ENCODE measurements at regions not wholly inside any gene's neighbourhood (a gene's known extent, or its start where the extent isn't known, plus 50 kb on each side); places are given as distances from the start of the nearest gene placed in this dataset.

DNA sequence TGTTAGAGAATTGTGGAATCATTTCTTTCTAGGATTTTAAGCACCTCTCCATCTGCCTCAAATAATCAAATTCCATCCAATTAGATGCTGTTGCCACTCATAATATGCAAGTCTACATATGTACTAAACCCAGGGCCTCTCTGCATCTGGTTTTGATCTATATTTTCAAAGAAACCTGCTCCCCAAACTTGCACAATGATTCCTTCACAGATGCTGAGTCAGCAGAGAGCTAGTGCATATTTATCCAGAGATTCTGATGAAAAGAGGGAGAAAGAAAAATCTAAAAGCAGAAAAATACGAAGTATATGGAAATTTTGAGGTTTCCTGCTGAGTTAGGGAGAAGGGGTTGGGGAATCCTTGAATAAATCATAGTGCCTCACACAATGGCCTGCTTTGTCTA, 235.1 kb upstream of the RBFOX1 start:
- DNase-seq (ENCODE audit: low spot score) = peak; percentile 62

DNA sequence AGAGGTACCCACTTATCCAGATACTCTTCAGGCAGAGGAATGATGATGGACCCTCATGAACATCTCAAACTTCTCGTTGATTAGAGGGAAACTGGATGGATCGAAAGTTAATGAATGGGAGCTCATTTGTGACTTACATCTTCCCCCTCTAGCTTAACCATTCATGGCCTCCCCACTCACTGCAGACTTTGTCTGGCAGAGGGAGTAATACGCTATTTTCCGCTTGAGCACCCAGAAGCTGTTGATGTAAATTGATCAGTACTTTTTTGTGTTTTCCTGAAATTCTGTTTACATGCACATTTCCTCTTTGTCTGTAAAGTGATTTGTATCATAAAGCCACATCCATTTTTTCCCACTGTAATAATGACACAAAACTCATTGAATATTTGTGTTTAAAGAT, 239.1 kb upstream of the RBFOX1 start:
- no peak for DNase-seq (ENCODE audit: low spot score)

DNA sequence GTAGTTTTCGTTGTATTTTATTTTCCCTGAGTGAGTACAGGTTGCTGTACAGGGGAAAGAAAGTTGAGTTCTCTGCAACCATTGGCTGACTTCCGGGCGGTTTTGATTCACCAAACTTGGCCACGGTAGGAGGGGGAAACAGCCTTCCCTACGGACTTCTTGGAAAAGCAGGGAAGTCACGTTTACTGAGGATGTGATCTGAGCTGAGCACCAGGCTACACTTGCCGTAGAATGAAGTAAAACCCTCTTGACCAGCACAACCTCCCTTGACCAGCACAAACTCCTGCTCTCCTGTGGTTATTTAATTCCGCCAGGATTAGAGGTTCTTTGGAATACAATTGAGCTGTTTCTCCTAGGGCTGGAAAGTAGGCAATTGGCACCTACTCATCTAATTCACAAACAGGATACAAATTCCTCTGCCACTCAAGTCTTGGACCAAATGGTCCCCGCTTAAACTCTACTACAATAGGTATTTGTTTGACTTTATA, 242.0 kb upstream of the RBFOX1 start:
- no peak for DNase-seq (ENCODE audit: low spot score)

DNA sequence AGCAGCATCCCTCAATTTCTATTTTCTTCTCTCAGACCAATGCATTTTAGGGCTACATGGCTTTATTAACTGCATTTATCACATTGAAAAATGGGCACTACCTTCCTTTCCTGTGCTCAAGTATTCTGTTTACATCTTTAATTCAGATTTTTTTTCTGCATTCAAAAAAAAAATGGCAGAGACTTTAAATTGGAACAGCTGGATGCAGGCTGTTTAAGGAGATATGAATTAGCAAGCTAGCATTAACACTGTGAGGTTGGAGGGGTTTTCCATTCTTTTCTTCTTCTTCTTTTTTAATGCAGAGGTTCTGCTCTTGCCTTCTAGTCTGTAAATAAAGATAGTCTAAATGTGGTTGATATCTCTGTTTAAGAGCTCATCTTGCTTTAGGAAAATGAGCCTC, 242.9 kb upstream of the RBFOX1 start:
- DNase-seq (ENCODE audit: low spot score) = no peak

DNA sequence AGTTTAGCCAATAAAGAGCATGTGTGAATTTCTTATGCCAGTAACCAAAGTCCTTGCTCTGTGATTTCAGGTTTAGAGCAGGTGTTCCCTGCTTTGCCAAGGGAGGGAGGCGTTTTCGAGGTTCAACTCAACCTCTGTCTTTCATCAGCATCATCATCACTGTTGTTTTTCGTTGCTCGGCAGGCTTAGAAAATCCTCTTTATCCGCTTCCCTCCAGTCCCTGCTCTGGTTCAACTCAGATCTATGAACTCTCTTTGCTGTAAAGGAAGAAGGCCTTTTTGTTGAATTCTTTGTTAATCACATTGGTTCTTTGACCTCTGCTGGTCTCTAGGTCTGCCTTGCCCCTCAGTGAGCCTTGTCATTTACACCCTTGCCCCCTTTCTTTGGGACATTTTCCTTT, 243.9 kb upstream of the RBFOX1 start:
- DNase-seq (ENCODE audit: low spot score) = no peak

DNA sequence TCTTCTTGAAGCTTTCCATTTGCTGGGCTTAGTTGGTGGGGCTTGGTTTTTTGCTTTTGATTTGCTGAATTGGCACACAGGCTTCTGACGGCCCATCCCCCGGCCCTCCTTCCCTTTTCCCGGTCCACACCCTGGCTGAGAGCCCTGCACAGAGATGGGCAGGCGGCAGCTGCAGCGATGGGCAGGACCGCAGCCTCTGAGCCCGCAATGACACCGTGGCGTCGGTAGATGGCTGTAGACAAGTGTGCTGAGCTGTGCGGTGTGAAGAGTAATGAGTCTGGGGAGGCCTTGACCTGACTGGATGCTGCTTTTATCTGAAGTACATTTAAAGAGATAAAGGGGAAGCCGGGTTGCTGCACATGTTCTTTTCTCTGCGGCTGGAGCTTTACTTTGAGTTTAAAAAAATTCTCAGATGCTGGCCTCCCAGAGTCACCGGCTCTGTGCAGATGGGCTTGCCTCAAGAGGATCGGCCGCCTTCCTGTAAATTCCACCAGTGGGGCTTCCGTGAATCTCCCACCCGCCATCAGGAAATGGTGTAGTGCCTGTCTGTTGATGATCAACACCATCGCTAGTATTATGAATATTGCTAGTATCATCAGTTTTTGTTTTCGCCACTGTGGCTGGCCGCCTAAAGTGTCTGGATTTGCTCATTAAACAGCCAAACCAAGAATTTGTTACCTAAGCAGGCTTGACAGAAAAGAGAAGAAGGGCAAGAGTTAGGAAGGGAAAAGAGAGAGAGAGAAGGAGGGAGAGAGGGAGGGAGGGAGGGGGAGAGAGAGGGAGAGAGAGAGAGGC, 245.6 kb upstream of the RBFOX1 start:
- DNase-seq (ENCODE audit: low spot score) = peak; percentile 85

DNA sequence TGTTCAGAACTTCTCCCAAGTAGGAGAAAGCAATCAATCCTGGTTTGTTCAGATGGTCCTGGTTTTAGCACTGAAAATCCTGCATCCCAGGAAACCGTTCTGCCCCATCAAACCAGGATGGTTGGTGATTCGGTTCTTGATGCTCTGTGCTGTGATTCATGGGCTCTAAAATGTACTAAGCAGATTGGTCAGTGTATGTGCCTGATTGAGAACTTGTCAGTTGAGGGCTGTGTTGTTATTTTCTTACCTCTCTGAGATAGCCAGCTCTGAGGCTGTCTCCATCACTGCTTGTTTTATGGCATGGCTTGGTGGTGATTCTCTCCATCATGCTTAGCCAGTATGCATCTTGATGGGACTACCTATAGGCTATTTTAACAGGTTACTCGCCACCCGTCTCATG, 246.9 kb upstream of the RBFOX1 start:
- no peak for DNase-seq (ENCODE audit: low spot score)

DNA sequence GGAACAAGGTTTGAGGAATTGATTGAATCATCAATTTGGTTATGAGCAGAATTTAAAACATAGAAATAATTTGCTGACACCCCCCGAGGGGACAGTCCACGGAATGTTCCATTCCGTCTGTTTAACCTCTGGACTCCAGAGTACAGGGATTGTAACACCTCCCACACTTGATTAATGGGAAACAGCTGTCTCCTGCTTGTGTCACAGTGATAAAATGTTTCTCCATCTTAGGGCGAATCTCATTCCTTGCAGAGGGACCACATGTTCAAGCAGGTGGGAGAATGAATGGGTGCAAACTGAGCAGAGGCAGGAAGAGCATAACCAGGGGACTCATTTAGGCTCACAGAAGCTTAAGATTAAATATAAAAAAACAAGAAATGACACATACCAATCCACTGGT, 249.5 kb upstream of the RBFOX1 start:
- DNase-seq (ENCODE audit: low spot score) = peak; percentile 24

DNA sequence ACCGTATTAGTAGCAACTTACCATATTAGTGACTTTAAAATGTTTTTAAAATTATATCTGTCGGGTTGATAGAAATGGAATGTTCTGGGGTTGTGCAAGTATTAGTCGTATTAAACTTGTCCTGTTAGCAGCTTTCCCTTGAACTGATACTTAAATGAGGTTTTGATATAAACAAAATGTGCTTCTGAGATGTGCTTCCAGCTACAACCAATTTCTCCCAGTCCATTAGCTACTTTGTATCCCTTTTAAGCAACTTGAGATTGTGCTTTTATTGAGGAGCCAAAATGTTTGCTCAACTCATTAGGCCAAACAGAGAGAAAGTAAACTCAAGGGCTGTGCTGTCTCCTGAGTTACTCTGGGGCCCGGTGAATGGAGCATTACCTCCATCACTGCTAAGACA, 255.0 kb upstream of the RBFOX1 start:
- DNase-seq (ENCODE audit: low spot score) = no peak

DNA sequence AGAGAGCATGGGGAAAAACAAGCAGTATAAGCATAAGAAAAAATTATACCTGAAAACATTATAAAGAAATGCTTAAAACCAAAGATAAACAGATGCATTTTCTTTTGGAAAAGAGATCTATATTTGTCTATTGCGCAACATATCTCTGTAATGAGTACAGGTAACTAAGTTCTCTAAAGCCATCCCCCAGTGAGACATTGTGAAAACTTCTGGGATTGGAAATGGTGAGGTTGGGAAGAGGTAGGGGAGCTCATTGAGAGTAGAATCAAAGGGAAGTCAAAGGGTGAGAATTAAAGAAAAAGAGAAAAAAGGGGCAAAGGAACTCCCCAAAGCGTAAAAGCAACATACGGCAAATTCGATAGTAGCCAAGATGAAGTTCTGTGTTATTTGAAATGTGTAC, 257.9 kb upstream of the RBFOX1 start:
- no peak for DNase-seq (ENCODE audit: low spot score)

DNA sequence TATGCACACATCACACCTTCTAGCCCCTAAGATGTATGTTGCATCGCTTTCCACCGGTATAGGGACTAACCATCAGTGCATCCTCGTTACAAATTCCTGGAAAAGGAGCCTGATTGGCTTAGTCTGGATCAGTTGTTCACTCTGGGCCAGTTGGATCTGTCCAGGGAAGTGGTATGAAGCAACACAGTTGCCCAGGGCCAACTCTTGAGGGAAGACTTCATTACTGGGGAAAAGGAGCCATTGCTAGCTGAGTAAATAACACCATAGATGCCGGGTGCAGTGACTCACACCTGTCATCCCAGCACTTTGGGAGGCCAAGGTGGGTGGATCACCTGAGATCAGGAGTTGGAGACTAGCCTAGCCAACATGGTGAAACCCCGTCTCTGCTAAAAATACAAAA, 275.2 kb upstream of the RBFOX1 start:
- DNase-seq (ENCODE audit: low spot score) = no peak

DNA sequence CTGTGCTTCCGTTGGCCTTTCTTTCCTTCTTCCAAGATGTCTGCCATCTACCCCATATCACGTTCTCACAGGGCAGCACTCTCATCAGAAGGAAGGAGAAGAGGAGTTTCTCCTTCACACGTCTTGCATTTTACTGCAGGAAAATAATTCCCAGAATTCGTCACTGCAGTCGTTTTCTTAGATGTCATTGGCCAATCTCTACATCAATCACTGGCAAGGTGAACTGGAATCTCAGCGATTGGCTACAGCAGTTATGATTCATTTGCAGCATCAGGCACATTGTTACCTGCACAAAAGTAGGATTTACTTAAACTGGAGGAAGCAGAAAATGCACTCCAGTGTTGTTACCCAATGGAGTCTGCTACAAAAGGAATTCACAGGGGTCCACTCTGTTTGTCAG, 277.2 kb upstream of the RBFOX1 start:
- DNase-seq (ENCODE audit: low spot score) = peak; percentile 19

DNA sequence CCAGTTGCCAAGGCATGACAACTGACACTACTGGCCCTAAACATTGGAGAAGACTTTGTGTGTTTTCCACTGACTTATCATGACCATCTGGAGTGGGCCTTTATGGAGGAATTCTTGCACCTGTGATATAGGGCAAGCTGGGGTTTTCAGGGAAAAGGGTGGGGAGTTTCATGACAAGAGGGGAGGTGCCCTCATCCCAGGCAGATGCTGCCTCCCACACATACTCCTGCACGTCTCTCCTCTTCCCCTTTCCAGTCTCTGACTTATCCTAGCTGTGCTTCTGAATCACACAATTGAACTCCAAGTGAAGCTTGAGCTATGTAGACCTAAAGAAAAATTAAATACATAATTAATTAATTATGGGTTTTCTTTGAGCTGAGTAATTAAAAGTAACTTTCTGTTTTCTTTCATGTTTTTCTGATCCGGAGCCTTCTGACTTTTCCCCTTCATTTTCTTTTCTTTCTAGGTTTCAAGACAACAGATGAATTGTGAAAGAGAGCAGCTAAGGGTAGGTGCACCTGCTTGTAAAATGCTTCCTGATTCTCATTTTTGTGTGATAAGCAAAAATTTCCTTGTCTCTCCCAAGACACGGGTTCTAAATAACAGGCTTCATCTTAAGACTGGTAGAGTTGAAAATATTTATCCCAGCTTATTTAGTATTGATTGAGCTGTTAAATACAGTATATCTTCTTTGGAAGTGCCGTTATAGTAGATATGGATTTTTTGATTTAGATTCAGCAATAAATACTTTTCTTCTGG, 280.9 kb upstream of the RBFOX1 start:
- no peak for DNase-seq (ENCODE audit: low spot score)

DNA sequence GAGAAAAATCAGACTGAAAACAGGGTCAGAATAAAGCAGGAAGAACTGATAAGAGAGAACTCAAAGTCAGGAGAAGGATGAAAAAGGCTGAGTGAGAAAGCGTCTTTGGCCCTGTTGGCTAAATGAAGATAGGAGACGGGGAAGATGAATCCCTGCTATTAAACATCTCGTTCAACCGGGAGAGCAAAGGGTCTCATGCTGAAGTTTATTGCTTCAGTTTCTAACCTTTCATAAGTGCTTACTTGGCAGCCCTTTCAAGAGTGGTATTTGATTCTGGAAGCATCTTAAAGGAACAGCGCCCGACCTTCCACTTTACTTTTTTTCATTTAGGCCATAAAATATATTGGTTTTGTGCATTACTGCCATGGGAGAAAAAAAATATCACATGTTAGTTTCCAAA, 288.3 kb upstream of the RBFOX1 start:
- no peak for DNase-seq (ENCODE audit: low spot score)

DNA sequence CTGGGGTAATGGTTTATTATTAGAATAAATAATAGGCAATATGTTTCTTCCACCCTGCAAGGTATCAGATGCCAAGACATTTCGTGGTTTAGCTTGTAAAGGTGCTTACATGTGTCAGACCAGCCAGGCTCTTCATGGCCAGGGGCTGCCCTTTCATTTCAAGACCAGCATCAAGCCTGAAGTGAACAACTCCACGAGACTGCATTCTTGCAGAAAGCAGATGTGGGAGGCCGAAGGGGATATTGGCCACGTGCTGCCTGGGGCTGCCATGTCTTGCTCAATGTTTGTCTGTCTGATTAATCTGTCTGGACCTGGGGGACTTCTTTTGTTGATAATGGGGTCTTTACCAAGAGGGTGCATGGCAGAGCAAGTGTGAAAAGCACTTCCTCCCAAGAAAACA, 294.2 kb upstream of the RBFOX1 start:
- no peak for DNase-seq (ENCODE audit: low spot score)

DNA sequence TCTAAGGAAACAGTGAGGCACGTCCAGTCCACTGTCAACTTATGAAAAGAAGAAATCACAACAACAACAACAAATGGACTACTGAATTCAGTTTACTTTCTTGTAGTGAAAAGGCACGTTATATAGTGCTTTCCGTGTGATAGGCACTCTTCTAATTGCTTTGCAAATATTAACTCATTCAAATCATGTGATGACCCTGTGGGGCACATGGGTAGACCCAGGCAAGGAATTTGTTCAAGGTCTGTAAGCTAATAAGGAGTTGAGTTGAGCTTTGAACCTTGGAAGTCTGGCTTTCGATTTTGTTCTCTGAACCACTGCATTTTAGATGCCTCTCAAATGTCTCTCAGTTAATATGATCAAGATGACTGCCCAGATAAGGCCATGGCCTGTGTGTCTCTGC, 295.1 kb upstream of the RBFOX1 start:
- DNase-seq (ENCODE audit: low spot score) = no peak

DNA sequence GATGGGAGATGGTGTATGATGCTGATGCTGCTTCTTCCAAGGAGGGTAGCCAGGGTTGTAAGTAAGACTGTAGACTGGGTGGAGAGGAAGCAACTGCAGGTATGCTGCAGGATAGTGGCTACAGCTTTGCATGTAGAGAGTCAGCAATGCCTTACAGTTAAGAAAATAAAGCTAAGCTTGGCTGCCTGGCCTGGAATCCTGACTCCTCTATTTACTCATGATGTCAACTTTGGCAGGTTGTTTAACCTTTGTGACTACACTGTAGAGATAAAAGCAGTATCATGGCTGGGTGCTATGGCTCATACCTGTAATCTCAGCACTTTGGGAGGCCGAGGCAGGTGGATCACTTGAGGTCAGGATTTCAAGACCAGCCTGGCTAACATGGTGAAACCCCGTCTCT, 301.6 kb upstream of the RBFOX1 start:
- no peak for DNase-seq (ENCODE audit: low spot score)

DNA sequence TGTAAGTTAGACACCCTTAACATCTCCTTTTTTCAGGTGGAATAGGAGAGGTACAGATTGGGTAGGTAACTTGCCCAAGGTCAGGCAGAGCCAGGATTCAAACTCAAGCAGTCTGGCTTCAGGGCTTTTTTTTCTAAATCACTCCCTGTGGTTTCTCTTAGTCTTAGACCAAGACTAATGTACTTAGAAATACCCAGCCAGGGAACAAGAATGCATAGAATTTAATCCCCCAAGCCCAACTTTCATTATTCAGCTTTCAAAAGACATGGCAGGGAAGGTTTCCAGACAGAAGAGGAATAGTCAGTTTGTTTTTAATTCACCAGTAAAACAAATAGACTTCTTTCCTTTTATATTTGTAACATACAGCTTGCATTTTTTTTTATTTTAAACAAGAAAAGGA, 305.2 kb upstream of the RBFOX1 start:
- no peak for DNase-seq (ENCODE audit: low spot score)

DNA sequence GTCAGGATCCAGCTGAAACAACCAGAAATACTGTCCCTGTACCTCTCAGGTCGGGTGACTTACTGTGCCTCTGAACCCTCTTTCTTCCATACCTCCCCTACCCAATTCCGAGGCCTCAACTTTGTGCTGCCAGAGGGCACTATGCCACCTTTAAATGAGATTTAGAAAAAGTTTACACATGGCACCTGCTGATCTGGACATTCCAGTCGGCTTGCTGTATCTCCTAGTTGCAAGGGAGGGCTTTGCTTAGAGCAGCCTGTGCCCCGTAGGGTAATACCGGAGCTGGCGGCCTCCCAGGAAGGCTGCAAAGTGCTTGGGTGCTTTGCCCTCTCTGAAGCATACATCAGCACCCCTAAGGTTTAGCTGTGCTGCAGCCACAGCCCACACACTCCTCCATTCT, 306.0 kb upstream of the RBFOX1 start:
- DNase-seq (ENCODE audit: low spot score) = no peak

DNA sequence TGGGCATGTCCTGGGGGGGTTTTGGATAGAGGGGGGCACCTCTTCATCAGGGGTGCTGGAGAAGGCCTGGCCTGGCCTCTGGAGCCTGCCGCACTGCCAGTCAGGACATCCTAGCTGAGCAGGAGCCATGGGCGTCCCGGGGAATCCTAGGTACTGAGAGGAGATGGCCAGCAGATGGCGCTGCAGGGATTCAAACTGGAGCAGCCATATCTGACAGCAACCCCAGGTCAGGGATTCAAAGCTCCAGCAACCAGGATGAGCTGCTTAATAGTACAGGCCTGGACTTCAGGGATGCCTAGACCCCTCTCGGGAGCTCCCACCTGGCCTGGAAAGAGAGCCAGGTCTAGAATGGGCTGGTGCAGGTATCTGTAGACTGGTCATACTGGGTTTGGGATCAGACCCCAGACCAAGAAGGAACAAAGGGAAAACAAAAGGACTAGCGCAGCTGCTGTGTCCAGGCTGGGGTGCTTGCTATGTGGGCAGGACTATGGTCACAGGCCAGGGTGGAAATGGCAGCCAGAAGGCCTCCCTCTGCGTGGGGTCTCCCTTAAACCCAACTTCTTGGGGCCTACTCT, 306.9 kb upstream of the RBFOX1 start:
- DNase-seq (ENCODE audit: low spot score) = peak; percentile 88

DNA sequence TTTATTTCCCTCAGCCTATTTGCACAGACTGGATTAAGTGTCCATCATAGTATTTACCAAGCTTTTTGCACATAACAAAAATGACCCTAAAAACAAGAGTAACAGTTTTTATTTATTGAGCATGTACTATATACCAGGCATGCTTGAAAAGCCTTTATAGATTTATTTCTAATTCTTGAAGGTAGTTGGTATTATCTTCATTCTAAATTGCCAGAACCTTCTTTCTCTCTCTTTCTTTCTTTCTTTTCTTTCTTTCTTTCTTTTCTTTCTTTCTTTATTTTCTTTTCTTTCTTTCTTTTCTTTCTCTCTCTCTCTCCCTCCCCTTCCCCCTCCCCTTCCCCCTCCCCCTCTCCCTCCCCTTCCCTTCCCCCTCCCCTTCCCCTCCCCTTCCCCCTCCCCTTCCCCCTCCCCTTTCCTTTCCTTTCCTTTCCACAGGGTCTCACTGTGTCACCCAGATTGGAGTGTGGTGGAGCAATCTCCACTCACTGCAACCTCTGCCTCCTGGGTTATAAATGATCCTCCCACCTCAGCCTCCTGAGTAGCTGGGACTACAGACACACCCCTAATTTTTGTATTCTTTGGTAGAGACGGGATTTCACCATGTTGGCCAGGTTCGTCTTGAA, 310.9 kb upstream of the RBFOX1 start:
- no peak for DNase-seq (ENCODE audit: low spot score)

DNA sequence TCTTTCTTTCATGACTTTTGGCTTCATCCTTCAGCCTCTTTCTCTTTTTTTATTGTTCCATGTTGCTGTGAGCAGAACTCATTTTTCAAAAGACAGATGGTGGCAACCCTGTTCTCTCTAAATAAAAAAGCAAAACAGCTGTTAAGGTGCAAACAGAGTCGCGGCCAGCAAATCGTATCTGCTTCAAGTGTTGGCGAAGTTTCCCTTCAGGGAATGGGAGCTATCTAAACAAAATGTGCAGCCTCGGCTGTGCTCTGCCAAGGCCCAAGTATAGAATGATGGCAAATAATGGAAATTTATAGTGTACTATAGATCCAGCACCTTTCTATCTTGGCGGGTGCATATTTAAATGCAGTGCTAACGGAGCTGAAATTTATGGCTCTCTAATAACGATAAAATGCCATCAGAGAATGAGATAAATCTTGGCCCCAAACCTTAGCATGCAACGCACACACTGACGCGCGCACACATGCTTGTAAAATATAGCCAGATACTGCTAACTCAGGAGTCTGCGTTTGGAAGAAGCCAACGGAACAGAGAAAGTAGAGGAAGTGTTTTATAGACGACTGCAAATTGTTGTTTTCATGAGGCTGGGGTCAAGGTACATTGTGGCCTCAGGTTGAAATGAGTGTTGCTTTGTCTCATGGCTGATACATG, 315.5 kb upstream of the RBFOX1 start:
- no peak for DNase-seq (ENCODE audit: low spot score)
